ENCODE measurements at regions not wholly inside any gene's neighbourhood (a gene's known extent, or its start where the extent isn't known, plus 50 kb on each side); places are given as distances from the start of the nearest gene placed in this dataset.

DNA sequence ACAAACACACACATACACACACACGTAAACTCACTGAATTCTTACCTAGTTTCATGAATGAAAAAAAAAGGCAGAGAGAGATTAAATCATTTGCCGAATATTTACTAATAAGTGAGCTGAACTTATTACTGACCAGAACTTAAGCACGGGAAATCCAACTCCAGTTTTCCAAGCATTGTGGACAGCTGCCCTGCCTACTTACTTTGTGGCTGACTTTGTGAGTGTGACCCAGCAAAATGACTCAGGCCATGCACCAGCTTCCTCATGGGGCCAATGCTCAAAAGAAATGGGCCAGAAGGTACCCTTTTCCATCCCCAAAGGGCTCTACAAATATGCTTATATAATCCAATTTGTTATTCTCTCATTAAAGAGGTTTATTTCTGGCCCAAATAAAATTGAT lies 87.4 kb upstream of the RHOBTB1 start:
- Histone ChIP-seq H4K8ac (ENCODE audit: low read depth in 2 of 2, low read length in 2 of 2) (no peak overlapping the region), H3K4me1 (ENCODE audit: control insufficient read depth, insufficient read depth, low read length) (peaks cover 2% of the 10 kb centered on the region; the same call in 1 of the 2 replicates), H2BK20ac (ENCODE audit: low read depth, low read length) (no peak overlapping the region), H2AFZ (replicated peaks; ENCODE audit: low read length, poor library complexity) (no peak overlapping the region), H3K9ac (ENCODE audit: low read depth, low read length) (no peak overlapping the region), H2BK120ac (ENCODE audit: low read depth, low read length) (no peak overlapping the region), H3K9me3 (ENCODE audit: control insufficient read depth, insufficient read depth, low read length) (no peaks in the 10 kb centered on the region), H3K27me3 (ENCODE audit: control insufficient read depth, insufficient read depth, low read length) (no peaks in the 10 kb centered on the region), H2AK5ac (ENCODE audit: low read depth, low read length) (no peak overlapping the region), H3K27ac (ENCODE audit: insufficient read depth, low read length) (no peak overlapping the region), H3K4ac (ENCODE audit: low read depth, low read length) (no peak overlapping the region), H4K20me1 (ENCODE audit: insufficient read depth, low read length) (no peaks in the 10 kb centered on the region), H3K14ac (replicated peaks; ENCODE audit: low read depth, low read length) (no peak overlapping the region), H2BK5ac (ENCODE audit: low read depth, low read length, poor library complexity, severe bottlenecking) (no peak overlapping the region), H3K18ac (ENCODE audit: low read depth, low read length) (no peak overlapping the region), H3K36me3 (ENCODE audit: control insufficient read depth, insufficient read depth, low read length) (no peaks in the 10 kb centered on the region), H2AK9ac (replicated peaks; ENCODE audit: low read depth, low read length, poor library complexity) (no peak overlapping the region), H3K4me2 (ENCODE audit: low read depth, low read length) (no peak overlapping the region), H3K4me3 (ENCODE audit: insufficient read depth, low read depth, low read length) (no peak overlapping the region), H3K9me1 (ENCODE audit: insufficient read depth, low read length) (peaks cover 2% of the 10 kb centered on the region; the same call in 1 of the 2 replicates), H3K23ac (ENCODE audit: low read depth, low read length) (no peak overlapping the region), H4K5ac (ENCODE audit: low read depth, low read length) (no peak overlapping the region), H2BK15ac (ENCODE audit: low read depth, low read length) (no peak overlapping the region), H3K79me1 (ENCODE audit: low read depth in 1 of 2, low read length in 2 of 2) (no peaks in the 10 kb centered on the region), H3K56ac (ENCODE audit: extremely low read depth, insufficient read depth, low read length) (no peak overlapping the region), H4K91ac (ENCODE audit: insufficient read depth, low read depth, low read length) (no peak overlapping the region)
- BruUV-seq (replicated peaks) = no TSS peak
- intact Hi-C loops (cut with micrococcal nuclease) (no loop called here), in situ Hi-C loops (cut with MboI; ENCODE audit: low sequenced_read_pairs) (no loop called here), dilution Hi-C loops (cut with HindIII; ENCODE audit: low sequenced_read_pairs, unreplicated experiment) (no loop called here)
- WGBS, 2 experiments (ENCODE audit: extremely low coverage in 2 of 2, insufficient read length in 1 of 2) = 100% methylated on average over 1 of the region's 3 CpGs; no CpG with 5 or more reads in 1 of the 2 experiments
- POLR2A ChIA-PET (ENCODE audit: unreplicated experiment) = no interaction called here
- DNase-seq (no peak), ATAC-seq (ENCODE audit: low read depth) (no peak)
- TF ChIP-seq, protein P1, sequence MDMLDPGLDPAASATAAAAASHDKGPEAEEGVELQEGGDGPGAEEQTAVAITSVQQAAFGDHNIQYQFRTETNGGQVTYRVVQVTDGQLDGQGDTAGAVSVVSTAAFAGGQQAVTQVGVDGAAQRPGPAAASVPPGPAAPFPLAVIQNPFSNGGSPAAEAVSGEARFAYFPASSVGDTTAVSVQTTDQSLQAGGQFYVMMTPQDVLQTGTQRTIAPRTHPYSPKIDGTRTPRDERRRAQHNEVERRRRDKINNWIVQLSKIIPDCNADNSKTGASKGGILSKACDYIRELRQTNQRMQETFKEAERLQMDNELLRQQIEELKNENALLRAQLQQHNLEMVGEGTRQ (IDR thresholded peaks at IDR 0.05; ENCODE audit: low read depth, low read length) = no peak
- CTCF ChIA-PET = interaction anchor here (0.6 to 1.6 kb wide), 2 partner anchors 12 to 587 kb away, joined by 3 read pairs; no protein-coding TSS in a partner anchor
